HepG2 (cell line): ENCODE measurements at regions not wholly inside any gene's neighbourhood (a gene's known extent, or its start where the extent isn't known, plus 50 kb on each side); places are given as distances from the start of the nearest gene placed in this dataset.

Experiments
- GMEB1 ChIP-seq: sonication (generic); formaldehyde crosslinking; IDR thresholded peaks from 2 replicates; pipeline ENCODE4 v1.5.1; 2020; ENCODE audit warnings: missing genetic modification reagents, mild to moderate bottlenecking, borderline replicate concordance
- ZNF597 ChIP-seq: sonication (generic); formaldehyde crosslinking; IDR thresholded peaks from 2 replicates; pipeline ENCODE4 v1.5.0; 2020; ENCODE audit warnings: missing genetic modification reagents
- small RNA-seq, 3 experiments: library from RNA; depleted of rRNA; stranded (forward); fragments of <200 nt; gene quantifications; one replicate each; pipeline ENCODE3, GENCODE V24; 2012; ENCODE audit warnings: low read depth in 2 of 3, low replicate concordance in 1 of 3; ENCODE audit not compliant: insufficient read length in 3 of 3, insufficient read depth in 2 of 3

GRCh38 chr7:64131696-64132095 lies 75.3 kb upstream of the ZNF735 start (continued):
- TF ChIP-seq GMEB1 (CRISPR knock-in tag) (no peak), ZNF597 (no peak)

Small RNAs in the stretch of these regions (small RNA-seq; reads per million reads assigned to genes)
- gene MTND4LP2: 0 reads per million in 3 experiments
